CD14-positive monocyte (primary cell): ENCODE measurements at regions not wholly inside any gene's neighbourhood (a gene's known extent, or its start where the extent isn't known, plus 50 kb on each side); places are given as distances from the start of the nearest gene placed in this dataset.

Experiments
- DNase-seq, 3 donors: peaks; one replicate each; pipeline ENCODE4 v3.0.0-alpha.2; 2011 to 2022
- H2AFZ ChIP-seq: 2 replicates; pipeline ENCODE4 v1.6.0; 2012; ENCODE audit warnings: mild to moderate bottlenecking, low read depth, low read length, inconsistent platforms; ENCODE audit not compliant: insufficient read depth, poor library complexity, severe bottlenecking
- H3K27ac ChIP-seq, 2 donors: 1 replicate in 1 of 2; 2 replicates in 1 of 2; pipeline ENCODE4 v1.5.1; 2012 to 2013; ENCODE audit warnings: low read length in 2 of 2, control low read depth in 1 of 2, inconsistent platforms in 1 of 2, low read depth in 1 of 2, mild to moderate bottlenecking in 1 of 2
- H3K27me3 ChIP-seq, 2 donors: one replicate each; pipeline versions ENCODE4 v1.6.0 to v1.6.1; 2011 to 2013; ENCODE audit warnings: low read length in 2 of 2; ENCODE audit not compliant: control insufficient read depth in 2 of 2, insufficient read depth in 2 of 2
- H3K36me3 ChIP-seq, 2 donors: replicated peaks in 1 of 2; 1 replicate in 1 of 2; 2 replicates in 1 of 2; pipeline versions ENCODE4 v1.5.1 to v1.6.1; 2012 to 2013; ENCODE audit warnings: low read length in 2 of 2, control low read depth in 1 of 2, inconsistent platforms in 1 of 2, mild to moderate bottlenecking in 1 of 2; ENCODE audit not compliant: insufficient read depth in 2 of 2, control insufficient read depth in 1 of 2
- H3K4me1 ChIP-seq, 2 donors: 1 replicate in 1 of 2; 2 replicates in 1 of 2; pipeline versions ENCODE4 v1.5.1 to v1.6.1; 2012 to 2013; ENCODE audit warnings: low read length in 2 of 2, control low read depth in 1 of 2, inconsistent platforms in 1 of 2, mild to moderate bottlenecking in 1 of 2, moderate library complexity in 1 of 2; ENCODE audit not compliant: insufficient read depth in 2 of 2, control insufficient read depth in 1 of 2
- H3K4me2 ChIP-seq: replicated peaks from 2 replicates; pipeline ENCODE3; 2012; ENCODE audit warnings: low read length, moderate library complexity, mild to moderate bottlenecking; ENCODE audit not compliant: poor library complexity, severe bottlenecking; ENCODE audit errors: extremely low read depth
- H3K4me3 ChIP-seq, 3 experiments: fragments of 200-600 bp in 1 of 3; sonication (generic) in 1 of 3; replicated peaks in 1 of 3; 1 replicate in 2 of 3; 2 replicates in 1 of 3; pipeline ENCODE4 v1.5.1; 2011 to 2013; ENCODE audit warnings: low read length in 3 of 3, mild to moderate bottlenecking in 3 of 3, control low read depth in 2 of 3, low read depth in 2 of 3, inconsistent platforms in 1 of 3, moderate library complexity in 1 of 3
- H3K79me2 ChIP-seq: 2 replicates; pipeline ENCODE4 v1.6.0; 2012; ENCODE audit warnings: mild to moderate bottlenecking, control low read depth, inconsistent platforms, low read length, moderate library complexity; ENCODE audit not compliant: insufficient read depth
- H3K9ac ChIP-seq: 2 replicates; pipeline ENCODE4 v1.6.0; 2017; ENCODE audit warnings: low read length, mild to moderate bottlenecking; ENCODE audit not compliant: insufficient read depth, poor library complexity, severe bottlenecking
- H3K9me3 ChIP-seq, 2 donors: replicated peaks in 1 of 2; 1 replicate in 1 of 2; 2 replicates in 1 of 2; pipeline versions ENCODE4 v1.5.1 to v1.6.1; 2012 to 2013; ENCODE audit warnings: low read length in 2 of 2, control low read depth in 1 of 2; ENCODE audit not compliant: control insufficient read depth in 1 of 2, insufficient read depth in 1 of 2
- H4K20me1 ChIP-seq: 2 replicates; pipeline ENCODE4 v1.6.0; 2012; ENCODE audit warnings: mild to moderate bottlenecking, low read length, control low read depth, moderate library complexity; ENCODE audit not compliant: insufficient read depth
- H3K27ac Mint-ChIP-seq, 7 donors: one replicate each; pipeline ENCODE4 v1.8.0; 2020; ENCODE audit warnings: mild to moderate bottlenecking in 7 of 7, mixed read lengths in 7 of 7, moderate library complexity in 6 of 7, inconsistent platforms in 2 of 7
- H3K27me3 Mint-ChIP-seq, 3 donors: one replicate each; pipeline ENCODE4 v1.8.0; 2021 to 2022; ENCODE audit warnings: low read depth in 3 of 3, mild to moderate bottlenecking in 3 of 3, mixed read lengths in 3 of 3, moderate library complexity in 3 of 3, inconsistent platforms in 1 of 3
- H3K36me3 Mint-ChIP-seq, 2 donors: one replicate each; pipeline ENCODE4 v1.8.0; 2020; ENCODE audit warnings: mixed read lengths in 2 of 2, inconsistent platforms in 1 of 2, mild to moderate bottlenecking in 1 of 2
- H3K4me1 Mint-ChIP-seq: one replicate; pipeline ENCODE4 v1.8.0; 2020; ENCODE audit warnings: mild to moderate bottlenecking, mixed read lengths
- H3K4me3 Mint-ChIP-seq, 2 donors: one replicate each; pipeline ENCODE4 v1.8.0; 2020; ENCODE audit warnings: mild to moderate bottlenecking in 2 of 2, mixed read lengths in 2 of 2, moderate library complexity in 1 of 2
- H3K9me3 Mint-ChIP-seq, 7 donors: one replicate each; pipeline ENCODE4 v1.8.0; 2020 to 2022; ENCODE audit warnings: mixed read lengths in 7 of 7, mild to moderate bottlenecking in 6 of 7, moderate library complexity in 6 of 7, inconsistent platforms in 2 of 7
- WGBS: methylation state at CpG from one replicate; pipeline ENCODE4 v1.1.5; 2013; ENCODE audit warnings: missing lambda C conversion rate; ENCODE audit not compliant: insufficient coverage; 5-methylcytosine and 5-hydroxymethylcytosine counted together
- intact Hi-C, 2 donors: fragments of 100-400 bp; cut with micrococcal nuclease; formaldehyde crosslinking; loops; one replicate each; pipeline versions ENCODE4 v1.15.0 to v1.15.1; 2023
- TF ChIP-seq, protein P1 (sequence below): fragments of 200-600 bp; IDR thresholded peaks from one replicate; pipeline ENCODE4 v1.8.0; 2022; ENCODE audit warnings: antibody characterized with exemption, mild to moderate bottlenecking

DNA sequence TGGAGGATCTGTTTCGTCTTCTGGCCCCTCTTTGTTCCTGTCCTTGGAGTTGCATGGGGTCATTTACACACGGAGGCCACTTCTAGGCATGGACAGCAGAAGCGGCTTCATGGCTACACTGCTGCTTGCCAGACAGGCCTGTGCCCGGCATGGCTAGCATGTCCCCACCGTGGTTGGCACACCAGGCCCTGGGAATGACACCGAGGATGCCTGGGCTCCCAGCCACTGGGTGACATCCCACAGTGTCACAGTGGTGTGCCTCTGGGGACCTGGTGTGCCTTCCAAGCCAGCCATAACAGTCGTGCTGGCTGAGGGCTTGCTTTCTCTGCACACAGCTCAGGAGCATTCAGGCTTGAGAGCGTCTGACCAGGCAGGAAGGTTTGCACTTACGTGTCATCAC is 910.1 kb downstream of the TBC1D22A start:
- no peaks in the 10 kb centered on the region for H3K36me3 Mint-ChIP-seq
- no peak overlapping the region for H3K4me3 Mint-ChIP-seq
- Histone ChIP-seq H3K9me3 (peaks cover 0 to 32% of the 10 kb centered on the region in 2 donors), H3K79me2 (no peaks in the 10 kb centered on the region), H3K36me3 (no peaks in the 10 kb centered on the region), H3K27ac (no peak overlapping the region), H3K9ac (no peak overlapping the region), H3K27me3 (no peaks in the 10 kb centered on the region), H4K20me1 (no peaks in the 10 kb centered on the region), H3K4me2 (no peak overlapping the region), H3K4me3 (no peak overlapping the region), H2AFZ (no peak overlapping the region), H3K4me1 (no peaks in the 10 kb centered on the region)
- no peak for DNase-seq
- TF ChIP-seq, protein P1, sequence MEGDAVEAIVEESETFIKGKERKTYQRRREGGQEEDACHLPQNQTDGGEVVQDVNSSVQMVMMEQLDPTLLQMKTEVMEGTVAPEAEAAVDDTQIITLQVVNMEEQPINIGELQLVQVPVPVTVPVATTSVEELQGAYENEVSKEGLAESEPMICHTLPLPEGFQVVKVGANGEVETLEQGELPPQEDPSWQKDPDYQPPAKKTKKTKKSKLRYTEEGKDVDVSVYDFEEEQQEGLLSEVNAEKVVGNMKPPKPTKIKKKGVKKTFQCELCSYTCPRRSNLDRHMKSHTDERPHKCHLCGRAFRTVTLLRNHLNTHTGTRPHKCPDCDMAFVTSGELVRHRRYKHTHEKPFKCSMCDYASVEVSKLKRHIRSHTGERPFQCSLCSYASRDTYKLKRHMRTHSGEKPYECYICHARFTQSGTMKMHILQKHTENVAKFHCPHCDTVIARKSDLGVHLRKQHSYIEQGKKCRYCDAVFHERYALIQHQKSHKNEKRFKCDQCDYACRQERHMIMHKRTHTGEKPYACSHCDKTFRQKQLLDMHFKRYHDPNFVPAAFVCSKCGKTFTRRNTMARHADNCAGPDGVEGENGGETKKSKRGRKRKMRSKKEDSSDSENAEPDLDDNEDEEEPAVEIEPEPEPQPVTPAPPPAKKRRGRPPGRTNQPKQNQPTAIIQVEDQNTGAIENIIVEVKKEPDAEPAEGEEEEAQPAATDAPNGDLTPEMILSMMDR: no peak
- intact Hi-C loops: no loop called here
- H3K27me3 Mint-ChIP-seq: peaks cover 0 to 4% (median 1%) of the 10 kb centered on the region in 3 donors
- 90% methylated on average over 9 of the region's 9 CpGs for WGBS
- H3K4me1 Mint-ChIP-seq: no peaks in the 10 kb centered on the region
- peaks cover 3 to 32% (median 17%) of the 10 kb centered on the region in 7 donors for H3K9me3 Mint-ChIP-seq
- no peak overlapping the region for H3K27ac Mint-ChIP-seq

DNA sequence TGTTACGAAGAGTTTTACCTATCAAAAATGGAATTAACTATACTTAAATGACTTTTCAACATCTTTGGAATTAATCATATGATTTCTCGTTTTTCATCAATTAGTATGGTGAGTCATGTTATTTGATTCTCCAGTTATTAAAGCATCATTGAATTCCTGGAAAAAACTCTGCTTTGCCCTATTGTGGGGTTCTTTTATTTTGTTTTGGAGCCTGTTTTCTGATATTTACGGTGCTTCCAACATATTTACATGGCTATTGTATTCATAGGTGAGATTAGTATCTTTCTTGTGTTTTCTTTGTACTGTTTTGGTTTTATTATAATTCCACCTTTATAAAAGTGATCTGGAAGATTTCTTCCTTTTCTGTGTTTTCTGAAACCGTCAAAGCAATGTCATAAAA is 902.7 kb downstream of the TBC1D22A start:
- Mint-ChIP-seq H3K4me1 (no peaks in the 10 kb centered on the region), H3K4me3 (no peak overlapping the region), H3K27me3 (peaks cover 0 to 1% (median 1%) of the 10 kb centered on the region in 3 donors), H3K36me3 (no peaks in the 10 kb centered on the region), H3K9me3 (peaks cover 11 to 44% (median 20%) of the 10 kb centered on the region in 7 donors), H3K27ac (no peak overlapping the region)
- Histone ChIP-seq H3K4me2 (no peak overlapping the region), H2AFZ (no peak overlapping the region), H3K4me3 (no peak overlapping the region), H3K27me3 (no peaks in the 10 kb centered on the region), H3K9me3 (peaks cover 12 to 45% of the 10 kb centered on the region in 2 donors), H3K9ac (no peak overlapping the region), H3K27ac (no peak overlapping the region), H3K36me3 (no peaks in the 10 kb centered on the region), H4K20me1 (no peaks in the 10 kb centered on the region), H3K4me1 (no peaks in the 10 kb centered on the region), H3K79me2 (no peaks in the 10 kb centered on the region)
- no peak for DNase-seq
- WGBS: no CpG with 5 or more reads among the region's 4 CpGs
- TF ChIP-seq, protein P1: no peak
- intact Hi-C loops: no loop called here
